Neutrophil (primary cell): ENCODE measurements at regions not wholly inside any gene's neighbourhood (a gene's known extent, or its start where the extent isn't known, plus 50 kb on each side); places are given as distances from the start of the nearest gene placed in this dataset.

Experiments used
- H3K27ac ChIP-seq: fragments of 200-600 bp; sonication (generic); 2 replicates; pipeline ENCODE4 v1.5.1; 2016; ENCODE audit warnings: mild to moderate bottlenecking, moderate library complexity
- H3K27me3 ChIP-seq: fragments of 200-600 bp; sonication (generic); 2 replicates; pipeline ENCODE4 v1.6.0; 2016; ENCODE audit warnings: mild to moderate bottlenecking
- H3K36me3 ChIP-seq: fragments of 200-600 bp; sonication (generic); 2 replicates; pipeline ENCODE4 v1.5.1; 2017
- H3K4me1 ChIP-seq, 2 experiments: fragments of 200-600 bp in 1 of 2; sonication (generic) in 1 of 2; 1 replicate in 1 of 2; 2 replicates in 1 of 2; pipeline versions ENCODE4 v1.5.1 to v1.6.1; 2013 to 2016; ENCODE audit warnings: low read depth in 1 of 2, low read length in 1 of 2, mild to moderate bottlenecking in 1 of 2, moderate library complexity in 1 of 2; ENCODE audit not compliant: control insufficient read depth in 1 of 2, insufficient read depth in 1 of 2
- H3K4me3 ChIP-seq, 2 experiments: fragments of 200-600 bp in 1 of 2; sonication (generic) in 1 of 2; 1 replicate in 1 of 2; 2 replicates in 1 of 2; pipeline ENCODE4 v1.5.1; 2013 to 2016; ENCODE audit warnings: low read depth in 1 of 2, low read length in 1 of 2, mild to moderate bottlenecking in 1 of 2, moderate library complexity in 1 of 2
- H3K9me3 ChIP-seq: fragments of 200-600 bp; sonication (generic); 2 replicates; pipeline ENCODE4 v1.5.1; 2016
- TF ChIP-seq, protein P1 (sequence below): fragments of 200-600 bp; sonication (generic); IDR thresholded peaks from 2 replicates; pipeline ENCODE4 v1.5.1; 2016; ENCODE audit warnings: antibody characterized with exemption

DNA sequence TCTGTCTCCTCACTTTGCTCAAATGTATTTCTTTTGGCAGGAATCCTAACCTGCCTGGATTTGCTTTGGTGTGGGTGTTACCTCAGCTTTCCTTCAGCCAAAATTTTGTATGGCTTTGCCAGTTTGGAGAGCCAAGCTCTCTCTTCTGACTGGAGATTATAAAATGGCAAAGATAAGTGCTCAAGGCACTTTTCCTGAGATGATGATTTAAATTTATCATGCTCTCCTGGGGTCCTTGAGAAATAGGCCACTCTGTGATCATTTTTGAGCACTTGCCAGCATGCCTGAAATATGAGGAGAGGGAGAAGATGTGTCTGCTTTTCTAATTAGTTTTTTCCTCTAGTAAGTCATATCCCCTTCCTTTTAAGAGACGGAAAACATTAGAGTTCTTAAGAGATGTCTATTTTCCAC lies 683.0 kb downstream of the SLC4A3 start:
- TF ChIP-seq, protein P1, sequence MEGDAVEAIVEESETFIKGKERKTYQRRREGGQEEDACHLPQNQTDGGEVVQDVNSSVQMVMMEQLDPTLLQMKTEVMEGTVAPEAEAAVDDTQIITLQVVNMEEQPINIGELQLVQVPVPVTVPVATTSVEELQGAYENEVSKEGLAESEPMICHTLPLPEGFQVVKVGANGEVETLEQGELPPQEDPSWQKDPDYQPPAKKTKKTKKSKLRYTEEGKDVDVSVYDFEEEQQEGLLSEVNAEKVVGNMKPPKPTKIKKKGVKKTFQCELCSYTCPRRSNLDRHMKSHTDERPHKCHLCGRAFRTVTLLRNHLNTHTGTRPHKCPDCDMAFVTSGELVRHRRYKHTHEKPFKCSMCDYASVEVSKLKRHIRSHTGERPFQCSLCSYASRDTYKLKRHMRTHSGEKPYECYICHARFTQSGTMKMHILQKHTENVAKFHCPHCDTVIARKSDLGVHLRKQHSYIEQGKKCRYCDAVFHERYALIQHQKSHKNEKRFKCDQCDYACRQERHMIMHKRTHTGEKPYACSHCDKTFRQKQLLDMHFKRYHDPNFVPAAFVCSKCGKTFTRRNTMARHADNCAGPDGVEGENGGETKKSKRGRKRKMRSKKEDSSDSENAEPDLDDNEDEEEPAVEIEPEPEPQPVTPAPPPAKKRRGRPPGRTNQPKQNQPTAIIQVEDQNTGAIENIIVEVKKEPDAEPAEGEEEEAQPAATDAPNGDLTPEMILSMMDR, result no peak
- Histone ChIP-seq H3K9me3 (no peaks in the 10 kb centered on the region), H3K36me3 (no peaks in the 10 kb centered on the region)

GRCh38 chr2:220315098-220315823 lies 687.8 kb downstream of the SLC4A3 start:
- Histone ChIP-seq H3K27ac (no peak overlapping the region), H3K4me3 (no peak overlapping the region)
- TF ChIP-seq, protein P1, result no peak

More for the DNA sequence above, 683.0 kb downstream of the SLC4A3 start:
- Histone ChIP-seq H3K27me3 (no peaks in the 10 kb centered on the region), H3K4me1 (no peaks in the 10 kb centered on the region), H3K4me3 (no peak overlapping the region), H3K27ac (no peak overlapping the region)

GRCh38 chr2:220318037-220318436 lies 690.6 kb downstream of the SLC4A3 start:
- Histone ChIP-seq H3K27ac (no peak overlapping the region), H3K4me3 (no peak overlapping the region), H3K36me3 (no peaks in the 10 kb centered on the region)

More at GRCh38 chr2:220315098-220315823, 687.8 kb downstream of the SLC4A3 start:
- Histone ChIP-seq H3K27me3 (no peaks in the 10 kb centered on the region), H3K9me3 (no peaks in the 10 kb centered on the region), H3K36me3 (no peaks in the 10 kb centered on the region), H3K4me1 (no peaks in the 10 kb centered on the region)

DNA sequence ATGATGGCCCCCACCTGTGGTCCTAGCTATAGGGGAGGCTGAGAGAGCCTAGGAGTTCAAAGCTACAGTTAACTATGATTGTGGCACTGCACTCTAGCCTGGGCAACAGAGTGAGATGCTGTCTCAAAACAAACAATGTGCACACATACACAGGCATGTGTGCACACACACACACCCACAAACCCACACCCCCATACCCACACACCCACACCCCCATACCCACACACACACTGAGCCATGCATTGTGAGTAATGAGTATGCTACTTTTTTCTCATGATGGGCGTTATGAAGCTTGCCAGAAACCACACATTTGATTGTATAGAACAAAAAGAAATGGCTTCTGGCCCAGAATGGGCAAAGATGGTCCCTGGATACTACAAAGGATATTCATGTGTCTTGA lies 691.1 kb downstream of the SLC4A3 start:
- TF ChIP-seq, protein P1, result no peak
- Histone ChIP-seq H3K9me3 (no peaks in the 10 kb centered on the region), H3K4me3 (no peak overlapping the region), H3K36me3 (no peaks in the 10 kb centered on the region), H3K27ac (no peak overlapping the region), H3K4me1 (no peaks in the 10 kb centered on the region), H3K27me3 (no peaks in the 10 kb centered on the region)

More at GRCh38 chr2:220318037-220318436, 690.6 kb downstream of the SLC4A3 start:
- Histone ChIP-seq H3K9me3 (no peaks in the 10 kb centered on the region), H3K27me3 (no peaks in the 10 kb centered on the region), H3K4me1 (no peaks in the 10 kb centered on the region)
- TF ChIP-seq, protein P1, result no peak

DNA sequence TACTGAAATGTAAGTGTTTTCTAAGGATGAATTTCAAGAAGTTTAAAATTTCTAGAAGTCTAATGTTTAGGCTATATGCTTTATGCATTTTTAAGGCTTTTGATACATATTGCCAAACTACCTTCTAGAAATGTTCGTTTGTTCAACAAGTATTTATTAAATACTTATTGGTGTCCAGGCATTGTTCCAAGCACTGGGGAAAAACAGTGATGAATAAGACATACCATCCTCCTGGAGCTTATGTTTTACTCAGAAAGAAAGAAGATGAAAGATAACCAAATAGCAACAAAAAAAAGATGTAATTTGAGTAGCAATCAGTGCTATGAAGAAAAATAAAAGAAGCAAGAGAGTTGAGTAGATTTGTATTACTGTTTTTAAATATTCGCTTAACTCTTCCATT lies 692.9 kb downstream of the SLC4A3 start:
- TF ChIP-seq, protein P1, result no peak
- Histone ChIP-seq H3K9me3 (no peaks in the 10 kb centered on the region), H3K27ac (no peak overlapping the region), H3K27me3 (no peaks in the 10 kb centered on the region), H3K4me1 (no peaks in the 10 kb centered on the region), H3K36me3 (no peaks in the 10 kb centered on the region), H3K4me3 (no peak overlapping the region)
